HepG2 (cell line): ENCODE measurements at regions not wholly inside any gene's neighbourhood (a gene's known extent, or its start where the extent isn't known, plus 50 kb on each side); places are given as distances from the start of the nearest gene placed in this dataset.

Experiments used
- SP1 ChIP-seq, 2 experiments: fragments of 450-650 bp in 1 of 2; sonication (generic) in 1 of 2; formaldehyde crosslinking in 1 of 2; IDR thresholded peaks; 2 replicates each; pipeline versions ENCODE4 v1.4.0 to v1.6.1; 2016 to 2020; ENCODE audit warnings: missing genetic modification reagents in 1 of 2
- TBL1XR1 ChIP-seq: fragments of 150-350 bp; IDR thresholded peaks from 2 replicates; pipeline ENCODE4 v1.6.1; 2014; ENCODE audit warnings: borderline replicate concordance, low read length; ENCODE audit not compliant: partially characterized antibody
- TF ChIP-seq, protein P1 (sequence below): sonication (generic); formaldehyde crosslinking; IDR thresholded peaks from 2 replicates; pipeline ENCODE4 v1.8.1; 2022; ENCODE audit warnings: mild to moderate bottlenecking, missing genetic modification reagents

GRCh38 chr5:86869268-86869667 lies 251.5 kb downstream of the COX7C start:
- TF ChIP-seq SP1 (IDR thresholded peaks at IDR 0.05) (no peak), SP1 (CRISPR knock-in tag; IDR thresholded peaks at IDR 0.05) (no peak), TBL1XR1 (no peak)
- TF ChIP-seq, protein P1, sequence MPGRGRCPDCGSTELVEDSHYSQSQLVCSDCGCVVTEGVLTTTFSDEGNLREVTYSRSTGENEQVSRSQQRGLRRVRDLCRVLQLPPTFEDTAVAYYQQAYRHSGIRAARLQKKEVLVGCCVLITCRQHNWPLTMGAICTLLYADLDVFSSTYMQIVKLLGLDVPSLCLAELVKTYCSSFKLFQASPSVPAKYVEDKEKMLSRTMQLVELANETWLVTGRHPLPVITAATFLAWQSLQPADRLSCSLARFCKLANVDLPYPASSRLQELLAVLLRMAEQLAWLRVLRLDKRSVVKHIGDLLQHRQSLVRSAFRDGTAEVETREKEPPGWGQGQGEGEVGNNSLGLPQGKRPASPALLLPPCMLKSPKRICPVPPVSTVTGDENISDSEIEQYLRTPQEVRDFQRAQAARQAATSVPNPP: no peak
